GM19463 (cell line): ENCODE measurements at regions not wholly inside any gene's neighbourhood (a gene's known extent, or its start where the extent isn't known, plus 50 kb on each side); places are given as distances from the start of the nearest gene placed in this dataset.
A peak's percentile ranks its signal among the peaks of the same experiment; 100 is the strongest.
"Not testable (repeated sequence)": the region's sequence is repeated elsewhere in the genome, so short reads cannot be mapped to it uniquely, and the experiment has no call there.

ENCODE experiments used
- ATAC-seq: cut with Tn5 transposase; IDR thresholded peaks from one replicate; pipeline ENCODE4 v1.9.1; 2021; ENCODE audit warnings: mild to moderate bottlenecking, moderate library complexity; ENCODE audit not compliant: unreplicated experiment

GRCh38 chr10:59975918-59976317 lies 69.6 kb upstream of the CCDC6 start:
- not testable (repeated sequence) for ATAC-seq

- ATAC-seq: no peak
These were observed 65.6 kb upstream of the CCDC6 start for GRCh38 chr10:59971915-59972314.

GRCh38 chr10:59970396-59971368 lies 64.3 kb upstream of the CCDC6 start:
- ATAC-seq: peak; percentile 77

- ATAC-seq: no peak
These were observed 62.3 kb upstream of the CCDC6 start for GRCh38 chr10:59968705-59969104.

GRCh38 chr10:59967079-59967478 lies 60.7 kb upstream of the CCDC6 start:
- no peak for ATAC-seq

- no peak for ATAC-seq
These were observed 59.7 kb upstream of the CCDC6 start for GRCh38 chr10:59965899-59966650.

GRCh38 chr10:59962756-59963155 lies 56.4 kb upstream of the CCDC6 start:
- ATAC-seq: no peak

- no peak for ATAC-seq
These were observed 54.4 kb upstream of the CCDC6 start for GRCh38 chr10:59960751-59961150.

GRCh38 chr10:59959504-59960018 lies 53.2 kb upstream of the CCDC6 start:
- no peak for ATAC-seq

GRCh38 chr10:59958882-59959281 lies 52.5 kb upstream of the CCDC6 start:
- no peak for ATAC-seq

- no peak for ATAC-seq
These were observed 51.6 kb upstream of the CCDC6 start for GRCh38 chr10:59957975-59958374.
